ENCODE measurements at regions not wholly inside any gene's neighbourhood (a gene's known extent, or its start where the extent isn't known, plus 50 kb on each side); places are given as distances from the start of the nearest gene placed in this dataset.
A peak's percentile ranks its signal among the peaks of the same experiment; 100 is the strongest.

GRCh38 chrY:19075471-19076253 is 302.1 kb upstream of the HSFY2 start:
- peak overlapping the region; percentile 88 for H3K4me3 Mint-ChIP-seq
- H3K27ac Mint-ChIP-seq: peak overlapping the region; percentile 80
- H3K9me3 Mint-ChIP-seq: no peaks in the 10 kb centered on the region
- H3K36me3 Mint-ChIP-seq: no peaks in the 10 kb centered on the region
- no peaks in the 10 kb centered on the region for H3K27me3 Mint-ChIP-seq
- peaks cover 12% of the 10 kb centered on the region for H3K4me1 Mint-ChIP-seq

- H3K36me3 Mint-ChIP-seq: peaks cover 4% of the 10 kb centered on the region
- peaks cover 8% of the 10 kb centered on the region for H3K4me1 Mint-ChIP-seq
- no peak overlapping the region for H3K27ac Mint-ChIP-seq
- no peak overlapping the region for H3K4me3 Mint-ChIP-seq
- no peaks in the 10 kb centered on the region for H3K27me3 Mint-ChIP-seq
- no peaks in the 10 kb centered on the region for H3K9me3 Mint-ChIP-seq
Measured at GRCh38 chrY:19067435-19067834, 293.9 kb upstream of the HSFY2 start.

- no peak overlapping the region for H3K4me3 Mint-ChIP-seq
- peaks cover 4% of the 10 kb centered on the region for H3K36me3 Mint-ChIP-seq
- H3K4me1 Mint-ChIP-seq: peaks cover 8% of the 10 kb centered on the region
- H3K27me3 Mint-ChIP-seq: no peaks in the 10 kb centered on the region
- no peaks in the 10 kb centered on the region for H3K9me3 Mint-ChIP-seq
- H3K27ac Mint-ChIP-seq: no peak overlapping the region
Measured at GRCh38 chrY:19066447-19067190, 293.1 kb upstream of the HSFY2 start.

- H3K27me3 Mint-ChIP-seq: no peaks in the 10 kb centered on the region
- H3K27ac Mint-ChIP-seq: no peak overlapping the region
- H3K4me3 Mint-ChIP-seq: no peak overlapping the region
- H3K4me1 Mint-ChIP-seq: peaks cover 8% of the 10 kb centered on the region
- no peaks in the 10 kb centered on the region for H3K9me3 Mint-ChIP-seq
- peaks cover 4% of the 10 kb centered on the region for H3K36me3 Mint-ChIP-seq
Measured at GRCh38 chrY:19065119-19065518, 291.6 kb upstream of the HSFY2 start.

- Mint-ChIP-seq H3K4me1 (no peaks in the 10 kb centered on the region), H3K9me3 (no peaks in the 10 kb centered on the region), H3K27ac (no peak overlapping the region), H3K27me3 (no peaks in the 10 kb centered on the region), H3K36me3 (no peaks in the 10 kb centered on the region), H3K4me3 (no peak overlapping the region)
Measured at GRCh38 chrY:19059733-19060132, 286.2 kb upstream of the HSFY2 start.

- Mint-ChIP-seq H3K4me1 (no peaks in the 10 kb centered on the region), H3K36me3 (no peaks in the 10 kb centered on the region), H3K4me3 (no peak overlapping the region), H3K27ac (no peak overlapping the region), H3K9me3 (no peaks in the 10 kb centered on the region), H3K27me3 (no peaks in the 10 kb centered on the region)
Measured at GRCh38 chrY:19058831-19059370, 285.4 kb upstream of the HSFY2 start.

GRCh38 chrY:19056138-19056469 is 282.6 kb upstream of the HSFY2 start:
- H3K4me1 Mint-ChIP-seq: no peaks in the 10 kb centered on the region
- no peaks in the 10 kb centered on the region for H3K9me3 Mint-ChIP-seq
- no peaks in the 10 kb centered on the region for H3K27me3 Mint-ChIP-seq
- no peak overlapping the region for H3K27ac Mint-ChIP-seq
- H3K4me3 Mint-ChIP-seq: no peak overlapping the region
- H3K36me3 Mint-ChIP-seq: no peaks in the 10 kb centered on the region

GRCh38 chrY:19055232-19056137 is 281.9 kb upstream of the HSFY2 start:
- Mint-ChIP-seq H3K36me3 (no peaks in the 10 kb centered on the region), H3K4me1 (no peaks in the 10 kb centered on the region), H3K4me3 (no peak overlapping the region), H3K9me3 (no peaks in the 10 kb centered on the region), H3K27ac (no peak overlapping the region), H3K27me3 (no peaks in the 10 kb centered on the region)

- Mint-ChIP-seq H3K4me3 (no peak overlapping the region), H3K4me1 (no peaks in the 10 kb centered on the region), H3K27me3 (no peaks in the 10 kb centered on the region), H3K36me3 (no peaks in the 10 kb centered on the region), H3K27ac (no peak overlapping the region), H3K9me3 (no peaks in the 10 kb centered on the region)
Measured at GRCh38 chrY:19053806-19054205, 280.3 kb upstream of the HSFY2 start.

GRCh38 chrY:19051021-19051420 is 277.5 kb upstream of the HSFY2 start:
- Mint-ChIP-seq H3K27ac (no peak overlapping the region), H3K4me1 (no peaks in the 10 kb centered on the region), H3K27me3 (no peaks in the 10 kb centered on the region), H3K4me3 (no peak overlapping the region), H3K36me3 (no peaks in the 10 kb centered on the region), H3K9me3 (no peaks in the 10 kb centered on the region)

GRCh38 chrY:19042984-19043442 is 269.5 kb upstream of the HSFY2 start:
- no peak overlapping the region for H3K4me3 Mint-ChIP-seq
- H3K4me1 Mint-ChIP-seq: no peaks in the 10 kb centered on the region
- no peak overlapping the region for H3K27ac Mint-ChIP-seq
- H3K36me3 Mint-ChIP-seq: peaks cover 19% of the 10 kb centered on the region
- no peaks in the 10 kb centered on the region for H3K27me3 Mint-ChIP-seq
- no peaks in the 10 kb centered on the region for H3K9me3 Mint-ChIP-seq

GRCh38 chrY:19042306-19042958 is 268.9 kb upstream of the HSFY2 start:
- Mint-ChIP-seq H3K27ac (no peak overlapping the region), H3K4me1 (no peaks in the 10 kb centered on the region), H3K4me3 (no peak overlapping the region), H3K9me3 (no peaks in the 10 kb centered on the region), H3K36me3 (peaks cover 22% of the 10 kb centered on the region), H3K27me3 (no peaks in the 10 kb centered on the region)

- Mint-ChIP-seq H3K36me3 (no peaks in the 10 kb centered on the region), H3K4me1 (no peaks in the 10 kb centered on the region), H3K9me3 (no peaks in the 10 kb centered on the region), H3K27ac (no peak overlapping the region), H3K4me3 (no peak overlapping the region), H3K27me3 (no peaks in the 10 kb centered on the region)
Measured at GRCh38 chrY:19026631-19027030, 253.1 kb upstream of the HSFY2 start.

- Mint-ChIP-seq H3K27me3 (no peaks in the 10 kb centered on the region), H3K27ac (no peak overlapping the region), H3K9me3 (no peaks in the 10 kb centered on the region), H3K4me3 (no peak overlapping the region), H3K4me1 (no peaks in the 10 kb centered on the region), H3K36me3 (peaks cover 2% of the 10 kb centered on the region)
Measured at GRCh38 chrY:19023934-19024333, 250.4 kb upstream of the HSFY2 start.

GRCh38 chrY:19020193-19020592 is 246.7 kb upstream of the HSFY2 start:
- Mint-ChIP-seq H3K27me3 (no peaks in the 10 kb centered on the region), H3K4me1 (peaks cover 4% of the 10 kb centered on the region), H3K9me3 (no peaks in the 10 kb centered on the region), H3K4me3 (no peak overlapping the region), H3K36me3 (peaks cover 5% of the 10 kb centered on the region), H3K27ac (no peak overlapping the region)
